CD4-positive, alpha-beta T cell treated with Interleukin-4 for 1 hour (primary cell): ENCODE measurements at regions not wholly inside any gene's neighbourhood (a gene's known extent, or its start where the extent isn't known, plus 50 kb on each side); places are given as distances from the start of the nearest gene placed in this dataset.
"Not testable (repeated sequence)": the region's sequence is repeated elsewhere in the genome, so short reads cannot be mapped to it uniquely, and the experiment has no call there.

Experiments used
- DNase-seq, 2 donors: peaks; one replicate each; pipeline ENCODE4 v3.0.0-alpha.2; 2020 to 2022

GRCh38 chr18:70536370-70537062 is 247.7 kb downstream of the SOCS6 start:
- DNase-seq, result no peak

DNA sequence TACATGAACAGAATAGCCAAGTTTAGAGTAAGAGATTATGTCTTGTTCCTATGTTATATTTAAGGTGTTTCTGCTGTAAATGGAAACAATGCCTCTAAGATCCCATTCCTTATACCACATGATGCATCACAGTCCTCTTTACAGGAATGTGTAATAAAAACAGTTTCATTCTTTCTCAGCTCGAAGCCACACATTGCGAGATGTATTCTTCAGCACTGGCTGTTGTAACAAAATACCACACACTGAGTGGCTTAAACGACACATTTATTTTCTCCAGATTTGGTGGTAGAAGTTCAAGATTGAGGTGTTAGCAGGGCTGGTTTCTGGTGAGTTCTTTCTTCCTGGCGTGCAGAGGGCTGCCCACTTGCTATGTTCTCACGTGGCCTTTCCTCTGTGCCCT is 246.2 kb downstream of the SOCS6 start:
- DNase-seq, result no peak

- DNase-seq, result not testable (repeated sequence)
Measured at GRCh38 chr18:70525322-70525721, 236.5 kb downstream of the SOCS6 start.

- no peak for DNase-seq
Measured at GRCh38 chr18:70523792-70524182, 234.9 kb downstream of the SOCS6 start.

- no peak for DNase-seq
Measured at GRCh38 chr18:70523035-70523791, 234.4 kb downstream of the SOCS6 start.

DNA sequence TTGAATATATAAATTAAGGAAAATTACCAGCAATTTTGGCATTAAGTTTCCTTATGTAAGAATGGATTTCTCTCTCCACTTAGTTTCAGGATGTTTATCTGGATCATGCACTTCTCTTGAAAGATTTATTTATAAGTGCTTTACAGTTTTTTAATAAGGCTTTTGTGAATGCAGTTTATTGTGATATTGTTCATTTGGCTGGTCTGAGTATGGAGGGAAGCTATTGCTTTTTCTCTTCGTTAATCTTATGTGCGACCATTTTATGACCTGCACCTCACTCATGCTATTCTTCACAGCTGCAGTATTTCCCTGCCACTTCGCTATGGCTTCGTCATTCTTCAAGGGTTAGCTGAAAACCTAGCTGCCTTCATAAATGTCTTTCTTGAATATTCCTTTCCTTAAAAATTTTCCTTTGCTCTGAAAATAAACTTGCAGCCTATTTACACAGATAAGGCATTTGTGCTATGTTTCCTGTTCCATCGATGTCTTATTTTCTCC is 233.4 kb downstream of the SOCS6 start:
- no peak for DNase-seq

DNA sequence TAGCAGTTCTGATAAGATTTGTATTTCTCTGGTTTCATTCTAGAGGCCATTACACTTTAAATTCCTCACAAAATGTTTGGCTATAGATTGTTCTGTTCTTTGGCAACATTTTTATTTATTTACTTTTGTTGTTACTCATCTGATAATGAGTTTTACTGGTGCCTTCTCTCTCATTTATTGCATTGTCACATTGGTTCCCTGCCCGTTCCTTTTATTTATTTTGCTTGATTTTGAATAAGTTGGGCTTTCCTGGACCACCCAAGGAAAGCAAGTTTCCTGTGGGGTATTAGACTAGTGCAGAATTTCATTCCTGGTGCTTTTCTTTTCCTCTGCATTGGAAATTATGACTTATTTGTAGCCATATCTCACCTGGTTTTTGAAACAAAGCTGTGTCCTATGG is 232.0 kb downstream of the SOCS6 start:
- no peak for DNase-seq

DNA sequence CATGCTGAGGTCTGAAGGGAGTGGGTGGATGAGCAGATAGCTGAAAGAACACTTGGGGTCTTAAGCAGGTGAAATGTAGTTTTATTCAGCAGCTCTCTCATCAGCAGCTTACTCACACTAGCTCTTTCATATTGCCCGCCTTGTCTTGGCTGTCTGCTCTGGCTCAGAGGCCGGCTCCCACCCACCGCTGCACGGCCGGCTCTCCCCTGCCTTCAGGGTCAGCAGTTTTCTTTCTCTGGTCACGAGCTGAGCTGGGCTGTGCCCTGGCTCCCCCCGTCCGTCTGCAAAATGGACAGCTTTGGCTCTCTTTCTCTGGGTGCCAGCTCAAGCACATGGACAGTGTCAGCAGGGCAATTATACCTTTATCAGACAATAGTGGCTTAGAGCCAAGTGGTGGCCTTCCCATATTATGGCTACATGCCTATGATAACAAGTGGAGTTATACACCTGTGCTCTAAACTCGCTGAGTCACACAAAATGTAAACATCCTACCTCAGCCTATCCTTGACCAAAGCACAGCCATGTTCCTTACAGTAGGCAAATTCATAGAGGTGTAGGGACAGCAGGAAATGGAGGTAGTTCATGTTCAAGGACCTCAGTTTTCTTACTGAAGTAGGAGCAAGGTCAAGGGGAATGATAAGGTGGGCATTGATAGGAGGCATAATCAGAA is 224.8 kb downstream of the SOCS6 start:
- DNase-seq, result no peak

- no peak for DNase-seq
Measured at GRCh38 chr18:70507970-70508369, 219.1 kb downstream of the SOCS6 start.

GRCh38 chr18:70506511-70506910 is 217.7 kb downstream of the SOCS6 start:
- DNase-seq, result no peak

DNA sequence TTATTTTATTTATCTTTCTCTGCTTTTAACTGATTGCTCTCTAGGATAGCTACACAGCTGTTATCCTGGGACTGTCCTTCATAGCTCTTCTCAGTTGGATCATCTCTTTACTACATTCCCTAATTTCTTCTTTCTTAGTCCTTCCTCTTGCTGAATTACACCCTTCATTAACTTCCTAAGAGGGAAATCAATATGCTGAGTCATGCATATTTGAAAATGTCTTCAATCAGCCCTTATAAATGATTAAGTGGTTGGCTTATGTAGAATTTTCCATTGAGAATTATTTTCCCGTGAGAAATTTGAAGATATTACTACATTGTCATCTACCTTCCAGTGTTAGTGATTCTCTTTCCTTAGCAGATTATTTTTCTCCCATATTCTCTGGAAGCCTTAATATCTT is 214.2 kb downstream of the SOCS6 start:
- DNase-seq, result no peak

GRCh38 chr18:70501358-70501757 is 212.5 kb downstream of the SOCS6 start:
- no peak for DNase-seq

DNA sequence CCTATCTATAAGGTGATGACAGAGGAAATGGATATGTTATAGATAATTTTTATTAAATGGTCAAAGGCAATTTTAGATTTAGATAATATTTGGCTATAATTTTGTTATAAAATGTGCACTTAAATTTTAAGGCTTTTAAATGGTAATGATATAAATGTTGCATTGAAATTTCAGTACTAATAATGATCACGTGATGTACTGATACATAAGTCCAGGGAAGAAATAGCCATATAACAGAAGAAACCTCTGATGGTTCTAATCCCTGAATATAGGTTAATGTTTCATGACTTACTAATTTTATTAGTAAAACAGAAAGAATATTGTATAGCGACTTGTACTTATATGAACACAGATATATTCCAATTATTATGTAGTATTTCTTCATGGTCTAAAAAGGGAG is 211.9 kb downstream of the SOCS6 start:
- DNase-seq, result no peak

- peak in 1 of 2 donors; percentile 20 for DNase-seq
Measured at GRCh38 chr18:70499218-70499691, 210.4 kb downstream of the SOCS6 start.

GRCh38 chr18:70496353-70497294 is 207.8 kb downstream of the SOCS6 start:
- no peak for DNase-seq

- DNase-seq, result no peak
Measured at GRCh38 chr18:70494524-70494923, 205.7 kb downstream of the SOCS6 start.

DNA sequence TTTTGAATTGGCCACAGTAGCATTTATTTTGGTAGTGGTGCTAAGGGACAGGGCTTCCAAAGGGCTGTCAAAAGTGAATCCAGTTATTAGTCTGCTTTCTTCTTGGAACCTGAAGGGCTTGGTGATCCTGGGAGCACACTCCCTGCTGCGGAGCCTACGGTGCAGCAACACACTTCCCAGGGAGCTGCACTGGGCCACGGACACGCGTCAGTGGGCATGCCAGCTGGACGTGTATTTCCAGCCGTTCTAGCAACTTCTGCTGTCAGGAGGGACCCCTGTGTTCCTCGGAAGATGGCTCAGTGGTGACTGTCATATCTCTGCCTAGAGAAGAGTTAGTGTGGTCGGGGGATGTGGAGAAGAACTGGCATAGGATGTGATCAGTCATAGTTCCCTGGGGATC is 204.6 kb downstream of the SOCS6 start:
- DNase-seq, result no peak

DNA sequence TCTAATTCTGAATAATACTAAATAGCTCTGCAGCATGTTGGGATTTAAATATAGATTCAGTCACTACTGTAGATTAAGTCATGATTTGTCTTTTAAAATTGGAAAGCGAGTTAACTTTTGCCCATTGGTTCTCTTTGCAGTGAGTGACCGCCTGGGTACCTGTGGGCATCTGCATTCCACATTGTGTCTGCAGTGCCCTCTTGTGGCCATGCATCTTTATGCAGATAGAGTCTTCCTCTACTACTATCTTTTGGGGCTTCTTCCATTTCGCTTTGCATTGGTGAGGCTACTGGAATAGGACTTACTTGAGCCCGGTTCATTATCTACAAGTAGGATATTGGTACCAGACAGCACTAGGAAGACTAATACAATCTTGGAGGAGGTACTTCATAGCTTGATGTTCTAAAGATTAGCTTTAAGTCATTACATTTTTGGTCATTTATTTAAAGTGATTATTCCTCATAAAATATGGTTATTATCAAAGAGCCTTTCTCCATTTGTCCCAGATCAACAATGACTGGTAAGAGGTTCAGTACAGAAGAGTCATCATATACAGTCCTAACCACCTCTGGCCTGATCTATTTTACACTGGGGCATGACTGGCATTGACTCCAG is 203.0 kb downstream of the SOCS6 start:
- DNase-seq, result peak; percentile 33 to 35

- peak; percentile 40 to 60 for DNase-seq
Measured at GRCh38 chr18:70489986-70490933, 201.4 kb downstream of the SOCS6 start.

DNA sequence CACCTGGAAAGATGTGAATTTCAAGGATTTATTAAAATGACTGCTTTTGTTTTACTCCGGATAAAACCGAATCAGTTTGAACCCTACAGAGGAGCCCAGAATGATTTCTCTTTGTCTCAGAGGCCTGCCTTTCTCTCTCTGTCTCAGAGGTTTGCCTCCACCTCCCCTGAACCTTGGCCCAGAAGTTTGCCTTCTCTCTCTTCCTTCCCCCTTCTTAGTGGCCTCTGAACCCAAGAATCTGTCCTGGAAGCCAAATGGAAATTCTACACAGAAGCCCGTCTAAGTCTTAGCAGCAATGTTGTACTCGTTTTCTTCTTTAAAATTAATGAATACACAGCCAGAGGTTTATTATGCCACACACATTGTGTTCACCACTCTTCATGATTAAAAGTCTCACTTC is 200.7 kb downstream of the SOCS6 start:
- DNase-seq, result no peak

- DNase-seq, result no peak
Measured at GRCh38 chr18:70469916-70470315, 181.1 kb downstream of the SOCS6 start.
